Hepatocyte (in vitro differentiated cells): ENCODE measurements at regions not wholly inside any gene's neighbourhood (a gene's known extent, or its start where the extent isn't known, plus 50 kb on each side); places are given as distances from the start of the nearest gene placed in this dataset.

Source experiments
- CTCF ChIP-seq: fragments of 200-600 bp; sonication (generic); IDR thresholded peaks from 2 replicates; pipeline ENCODE4 v1.5.1; 2016; ENCODE audit warnings: antibody characterized with exemption, mild to moderate bottlenecking; ENCODE audit not compliant: poor library complexity
- EZH2 ChIP-seq: fragments of 200-600 bp; sonication (generic); IDR thresholded peaks from 2 replicates; pipeline ENCODE4 v1.6.1; 2016; ENCODE audit warnings: antibody characterized with exemption, mild to moderate bottlenecking, borderline replicate concordance
- EZH2phosphoT487 ChIP-seq: fragments of 200-600 bp; sonication (generic); IDR thresholded peaks from one replicate; pipeline ENCODE4 v1.6.1; 2018; ENCODE audit warnings: antibody characterized with exemption, mild to moderate bottlenecking, low read depth, moderate library complexity; ENCODE audit not compliant: unreplicated experiment, severe bottlenecking

GRCh38 chr18:52200406-52200805, 139.6 kb upstream of the DCC start:
- TF ChIP-seq CTCF = no peak
- no peak for TF ChIP-seq EZH2
- TF ChIP-seq EZH2phosphoT487 = no peak
